RPMI8226 (cell line): ENCODE measurements at regions not wholly inside any gene's neighbourhood (a gene's known extent, or its start where the extent isn't known, plus 50 kb on each side); places are given as distances from the start of the nearest gene placed in this dataset.
"Not testable (repeated sequence)": the region's sequence is repeated elsewhere in the genome, so short reads cannot be mapped to it uniquely, and the experiment has no call there.

Experiments
- DNase-seq: peaks from one replicate; pipeline ENCODE4 v3.0.0-alpha.2; 2015

GRCh38 chr5:54883374-54884194 is 101.8 kb downstream of the ESM1 start:
- no peak for DNase-seq

GRCh38 chr5:54882841-54883240 is 102.6 kb downstream of the ESM1 start:
- DNase-seq = no peak

GRCh38 chr5:54882101-54882500 is 103.3 kb downstream of the ESM1 start:
- DNase-seq = no peak

DNA sequence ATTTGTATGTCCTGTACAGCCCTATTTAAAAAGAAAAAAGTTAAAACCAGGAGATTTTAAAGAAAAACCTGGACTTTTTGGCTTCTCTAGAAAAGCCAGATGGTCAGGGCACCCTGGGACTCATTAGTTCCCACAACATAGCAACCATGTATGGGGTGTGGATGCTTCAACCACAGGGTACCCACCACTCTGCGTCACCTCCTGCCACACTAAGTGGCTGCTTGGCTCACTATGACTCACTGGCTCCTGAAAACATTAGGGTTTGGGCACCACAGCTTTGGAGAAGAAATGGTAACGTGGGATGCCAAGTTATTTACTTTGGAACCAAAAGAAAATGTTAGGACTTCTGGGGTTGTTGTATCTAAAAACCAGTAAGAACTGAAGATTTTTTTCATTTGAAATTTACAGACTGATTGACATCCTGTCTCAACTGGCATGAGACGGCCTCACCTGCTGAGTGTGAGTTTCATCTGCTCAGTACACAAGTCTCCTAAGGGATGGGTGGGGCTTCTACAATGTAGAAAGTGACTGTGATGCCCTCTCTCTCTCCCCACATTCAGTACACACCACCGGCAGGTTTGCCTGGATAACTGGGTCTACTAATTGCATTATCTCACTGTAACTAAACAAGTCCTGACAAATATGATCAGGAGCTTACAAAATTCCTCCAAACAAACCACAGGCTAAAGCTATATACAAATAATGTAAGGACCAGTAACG is 103.9 kb downstream of the ESM1 start:
- DNase-seq = no peak

DNA sequence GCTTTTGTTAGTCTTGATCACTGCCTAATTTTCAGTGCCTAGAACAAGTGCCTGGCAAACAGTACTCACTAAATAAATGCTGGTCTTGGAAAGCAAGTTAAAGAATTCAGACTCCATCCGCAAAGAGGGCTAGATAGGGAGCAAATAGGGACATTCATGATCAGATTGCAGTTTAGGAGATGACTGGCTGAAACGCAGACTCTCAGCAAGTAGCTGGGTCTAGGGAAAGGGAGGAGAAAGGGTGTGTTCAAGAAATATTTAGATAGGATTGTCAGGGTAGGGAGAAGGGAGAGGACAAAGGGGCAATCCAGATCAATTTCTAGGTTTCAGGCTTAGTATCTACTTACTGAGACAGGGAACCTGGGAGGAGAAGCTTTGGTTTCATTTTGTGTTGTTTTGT is 108.4 kb downstream of the ESM1 start:
- DNase-seq = no peak

- DNase-seq = no peak
These were observed 108.8 kb downstream of the ESM1 start for GRCh38 chr5:54876556-54876955.

GRCh38 chr5:54874337-54875021 is 110.9 kb downstream of the ESM1 start:
- DNase-seq = no peak

DNA sequence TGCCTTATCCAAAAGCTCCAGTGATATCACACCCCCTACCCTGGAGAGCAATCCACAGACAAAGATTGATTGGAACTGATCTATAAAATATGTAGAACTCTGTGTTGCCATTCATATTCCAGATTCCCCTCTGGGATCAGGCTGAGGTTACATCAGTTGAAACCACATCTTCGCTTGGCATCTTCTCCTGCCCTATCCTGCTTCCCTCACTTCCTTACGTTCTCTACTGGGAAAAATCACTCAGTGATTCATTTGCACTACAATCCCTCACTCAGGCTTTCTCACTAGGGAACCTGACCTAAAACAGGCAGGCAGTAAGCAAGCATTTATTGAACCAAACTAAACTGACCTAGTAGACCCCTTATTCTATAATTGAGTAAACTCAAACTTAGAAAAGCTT is 111.7 kb downstream of the ESM1 start:
- no peak for DNase-seq

DNA sequence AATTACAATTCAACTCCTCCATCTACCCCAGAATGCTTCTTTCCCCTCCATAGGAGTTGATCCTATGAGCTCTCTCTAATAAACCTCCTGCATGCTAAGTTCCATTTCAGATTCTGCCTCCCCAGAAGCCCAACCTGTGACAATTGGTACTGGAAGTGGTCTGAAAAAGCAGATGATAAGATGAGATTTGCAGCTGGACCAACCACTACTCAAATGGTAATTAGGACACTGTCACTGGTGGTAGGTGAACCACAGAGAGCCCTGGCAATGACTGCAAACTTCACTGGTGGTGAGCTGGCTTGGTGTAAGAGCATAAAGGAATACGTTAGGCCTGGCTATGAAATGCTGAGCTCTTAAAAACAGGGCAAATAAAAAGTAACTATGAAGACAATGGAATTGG is 112.6 kb downstream of the ESM1 start:
- DNase-seq = no peak

DNA sequence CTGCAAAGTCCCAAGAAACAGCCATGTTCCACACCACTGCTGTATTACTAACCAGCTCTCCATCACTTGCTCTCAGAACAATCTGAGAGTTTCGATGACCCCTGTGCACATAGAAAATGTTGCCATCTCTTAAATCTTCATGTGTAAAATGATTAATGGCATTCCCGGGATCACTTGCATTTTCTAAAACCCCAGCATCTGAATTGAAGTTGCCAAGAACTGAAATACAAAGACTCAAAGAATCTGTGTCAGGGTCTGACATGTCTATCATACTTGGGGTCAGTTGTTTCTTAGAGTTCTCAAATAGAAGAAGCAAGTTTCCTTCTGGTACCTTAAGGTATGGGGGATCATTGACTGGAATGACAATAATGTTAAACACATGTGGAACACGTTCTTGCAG is 115.1 kb downstream of the ESM1 start:
- no peak for DNase-seq

DNA sequence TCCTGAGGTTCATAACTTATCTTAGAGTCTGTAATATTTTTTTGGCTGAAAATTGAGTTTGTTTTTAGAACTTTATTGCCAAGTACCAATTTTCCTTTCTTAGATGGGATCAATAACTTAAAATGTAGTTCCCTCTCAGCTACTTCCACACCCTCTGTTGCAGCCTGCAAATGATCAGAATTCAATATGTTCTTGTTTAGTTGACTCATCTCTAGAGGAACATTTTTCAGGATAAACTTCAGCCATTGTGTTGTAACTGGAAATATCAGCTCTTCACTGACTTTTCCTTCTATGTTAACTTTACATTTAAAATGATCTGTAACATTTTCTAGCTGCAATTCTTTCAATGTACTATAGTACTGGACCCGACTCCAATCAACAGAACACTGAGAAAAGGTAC is 115.7 kb downstream of the ESM1 start:
- no peak for DNase-seq

DNA sequence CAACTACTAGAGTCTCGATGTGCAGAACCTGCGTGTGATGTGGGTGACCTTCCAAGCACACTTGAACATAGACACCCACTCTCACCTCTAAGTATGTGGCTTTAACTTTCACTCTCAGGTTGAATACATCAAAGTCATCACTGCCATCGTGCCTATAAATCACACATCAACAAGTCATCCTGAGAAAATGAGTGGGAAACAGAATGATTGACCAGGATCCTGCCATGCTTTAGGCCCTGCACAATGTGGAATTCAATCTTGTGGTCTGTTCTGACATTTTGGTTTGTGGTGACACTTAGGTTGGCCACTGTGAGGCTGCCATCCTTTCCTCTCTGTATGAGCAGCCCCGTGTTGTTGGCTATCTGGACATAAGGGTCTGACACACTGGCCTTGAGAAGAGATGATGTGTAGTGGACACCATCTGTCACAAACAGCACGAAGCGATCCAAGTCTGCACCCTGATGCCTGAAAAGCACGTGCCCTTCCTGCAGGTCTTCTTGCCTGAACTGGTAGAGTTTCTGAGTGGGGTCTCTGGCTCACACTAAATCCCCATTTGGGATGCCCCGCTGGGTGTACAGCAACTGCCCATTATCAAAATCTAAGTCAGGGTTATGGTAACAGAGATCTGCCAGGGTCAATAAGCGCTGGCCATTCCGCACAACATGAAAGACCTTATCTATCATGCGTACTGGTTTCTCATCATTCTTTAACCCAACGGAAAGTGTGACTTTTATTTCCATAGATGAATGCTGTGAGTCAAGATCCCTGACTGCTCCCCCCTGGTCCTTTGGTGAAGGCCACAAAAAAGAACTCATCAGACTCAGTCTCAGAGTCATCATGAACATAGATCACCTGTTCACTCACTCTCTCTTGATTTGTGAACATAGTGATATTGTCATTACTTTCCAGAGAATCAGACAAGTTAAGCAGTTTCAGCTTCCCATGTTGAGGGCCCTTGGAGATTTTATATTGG is 116.6 kb downstream of the ESM1 start:
- no peak for DNase-seq

- DNase-seq = peak; percentile 70
These were observed 118.0 kb downstream of the ESM1 start for GRCh38 chr5:54867310-54867944.

DNA sequence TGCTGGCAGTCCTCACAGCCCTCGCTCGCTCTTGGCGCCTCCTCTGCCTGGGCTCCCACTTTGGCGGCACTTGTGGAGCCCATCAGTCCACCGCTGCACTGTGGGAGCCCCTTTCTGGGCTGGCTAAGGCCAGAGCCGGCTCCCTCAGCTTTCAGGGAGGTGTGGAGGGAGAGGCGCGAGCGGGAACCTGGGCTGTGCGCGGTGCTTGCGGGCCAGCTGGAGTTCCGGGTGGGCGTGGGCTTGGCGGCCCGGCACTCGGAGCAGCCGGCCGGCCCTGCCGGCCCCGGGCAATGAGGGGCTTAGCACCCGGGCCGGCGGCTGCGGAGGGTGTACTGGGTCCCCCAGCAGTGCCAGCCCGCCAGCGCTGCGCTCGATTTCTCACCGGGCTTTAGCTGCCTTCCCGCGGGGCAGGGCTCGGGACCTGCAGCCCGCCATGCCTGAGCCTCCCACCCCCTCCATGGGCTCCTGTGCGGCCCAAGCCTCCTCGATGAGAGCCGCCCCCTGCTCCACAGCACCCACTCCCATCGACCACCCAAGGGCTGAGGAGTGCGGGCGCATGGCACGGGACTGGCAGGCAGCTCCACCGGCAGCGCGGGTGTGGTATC is 120.4 kb downstream of the ESM1 start:
- not testable (repeated sequence) for DNase-seq

- no peak for DNase-seq
These were observed 123.4 kb downstream of the ESM1 start for GRCh38 chr5:54862036-54862435.

DNA sequence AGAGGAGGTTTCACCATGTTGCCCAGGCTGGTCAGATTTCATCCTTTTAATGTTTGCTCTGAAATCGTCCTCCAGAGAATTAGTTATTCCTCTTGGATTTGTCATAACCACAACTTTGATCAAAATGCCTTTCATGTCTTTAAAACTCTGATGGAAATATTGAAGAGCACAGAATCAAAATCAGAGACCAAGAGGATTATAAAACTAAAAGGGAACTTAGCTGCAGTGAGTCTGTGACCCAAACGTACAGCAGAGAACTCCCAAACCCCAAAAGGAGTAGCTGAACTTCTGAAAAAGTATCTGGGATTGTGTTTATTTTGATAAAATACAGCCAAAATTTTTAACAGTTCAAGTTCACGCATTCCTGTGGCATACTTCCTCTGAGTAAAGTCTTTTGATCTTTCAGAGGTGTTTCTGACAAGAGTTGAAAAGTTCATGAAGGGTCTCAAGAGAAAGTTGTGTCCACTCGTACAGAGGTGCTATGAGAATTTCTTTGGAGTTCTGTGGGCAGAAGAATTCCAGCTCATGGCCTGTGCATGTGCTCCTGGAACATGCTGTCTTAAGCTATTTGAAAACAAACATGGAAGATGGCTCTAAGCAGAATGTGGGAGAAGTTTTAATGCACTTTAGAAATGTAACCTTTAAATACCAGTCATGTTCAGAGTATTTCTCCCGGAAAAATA is 124.0 kb downstream of the ESM1 start:
- no peak for DNase-seq

GRCh38 chr5:54860321-54860720 is 125.1 kb downstream of the ESM1 start:
- no peak for DNase-seq

DNA sequence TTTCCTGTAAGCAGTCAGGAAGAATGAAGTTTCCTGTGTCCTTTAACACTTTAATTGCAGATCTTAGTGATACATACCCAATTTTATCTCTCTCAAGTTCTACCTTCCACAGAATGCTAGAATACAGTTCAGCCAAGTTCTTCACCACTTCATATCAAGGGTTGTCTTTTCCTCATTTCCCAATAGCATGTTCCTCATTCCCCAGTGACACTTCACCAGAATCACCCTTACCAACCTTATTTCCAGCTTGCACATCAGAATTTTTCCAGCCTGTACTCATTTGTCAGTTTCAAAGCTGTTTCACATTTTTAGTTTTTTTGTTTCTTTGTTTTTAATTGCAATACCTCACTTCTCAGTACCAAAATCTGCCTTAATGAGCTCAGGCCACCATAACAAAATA is 126.1 kb downstream of the ESM1 start:
- no peak for DNase-seq

GRCh38 chr5:54854883-54855581 is 130.4 kb downstream of the ESM1 start:
- no peak for DNase-seq

DNA sequence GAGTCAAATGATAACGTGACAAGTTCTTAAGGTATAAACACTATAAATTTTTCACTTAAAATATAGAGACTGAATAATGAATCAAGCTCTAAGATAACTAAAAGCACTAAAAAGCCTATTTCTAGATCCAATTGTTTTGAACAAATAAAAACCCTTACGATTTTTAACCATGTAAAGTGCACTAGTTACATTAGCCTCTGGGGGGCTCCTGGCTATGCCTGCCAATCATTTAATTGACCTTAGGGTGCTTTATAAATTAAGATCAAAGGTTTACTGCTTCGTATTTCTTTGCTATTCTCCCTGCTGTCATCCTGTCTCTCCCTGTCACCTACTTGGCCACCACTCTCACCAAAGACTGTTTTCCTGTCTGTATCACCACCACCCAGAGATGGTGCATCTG is 133.4 kb downstream of the ESM1 start:
- no peak for DNase-seq
